ENCODE measurements at regions not wholly inside any gene's neighbourhood (a gene's known extent, or its start where the extent isn't known, plus 50 kb on each side); places are given as distances from the start of the nearest gene placed in this dataset.
"Not testable (repeated sequence)": the region's sequence is repeated elsewhere in the genome, so short reads cannot be mapped to it uniquely, and the experiment has no call there.

DNA sequence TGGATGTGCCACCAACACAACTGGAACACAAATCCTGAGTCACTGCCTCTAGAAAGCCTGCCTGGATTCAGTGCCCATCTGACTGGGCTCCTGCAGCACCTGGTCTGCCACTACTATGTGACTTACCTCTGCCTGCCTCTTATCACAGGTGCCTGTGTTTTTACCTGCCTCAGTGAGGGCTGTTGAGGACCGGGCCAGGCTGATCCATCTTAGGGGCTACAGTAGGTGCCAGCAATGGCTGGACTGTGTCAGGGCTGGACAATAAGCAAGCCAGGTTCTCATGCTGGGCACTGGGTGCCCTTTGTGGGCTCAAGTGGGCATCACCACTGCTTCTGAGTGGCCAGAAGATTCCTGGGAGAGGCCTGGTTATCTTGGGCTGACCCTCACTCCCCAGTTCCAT, 948.6 kb upstream of the TPTE start:
- DNase-seq = not testable (repeated sequence)

- not testable (repeated sequence) for DNase-seq
Measured at GRCh38 chr21:9573528-9573927, 947.9 kb upstream of the TPTE start.

DNA sequence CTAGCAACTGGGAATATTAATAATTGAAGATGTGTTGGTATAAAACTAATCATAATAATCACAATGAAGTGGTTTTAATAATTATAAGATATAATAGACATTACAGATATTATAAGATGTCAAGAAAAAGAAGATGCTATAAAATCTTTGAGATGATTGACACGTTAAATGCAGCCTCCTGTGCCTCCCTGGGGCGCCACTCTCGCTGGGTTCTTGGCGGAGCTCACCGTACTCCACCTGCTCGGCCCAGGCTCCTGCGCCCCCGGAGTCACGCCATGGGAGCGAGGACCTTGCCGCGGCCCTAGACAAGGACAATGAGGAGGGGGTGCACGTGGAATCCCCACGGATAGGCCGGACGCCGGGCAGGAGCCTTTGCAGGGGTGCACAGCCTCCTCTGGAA, 942.1 kb upstream of the TPTE start:
- DNase-seq = not testable (repeated sequence)

DNA sequence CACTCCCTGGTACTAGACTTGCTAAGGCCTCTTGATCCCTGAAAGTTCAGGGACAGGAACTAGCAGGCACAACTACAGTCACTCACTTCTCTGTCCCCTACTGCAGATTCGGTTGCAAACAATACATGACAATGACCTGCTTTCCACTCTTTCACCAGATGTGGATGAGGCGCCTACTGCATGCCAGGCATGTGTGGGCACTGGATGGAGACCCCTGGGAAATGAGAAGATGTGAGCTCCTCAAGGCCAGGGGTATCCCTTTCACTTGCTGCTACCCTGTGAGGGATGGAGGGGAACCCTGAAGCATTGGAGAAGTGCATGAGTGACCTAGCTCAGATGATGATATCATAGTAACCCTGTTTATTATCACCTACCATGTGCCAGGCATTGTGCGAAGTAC, 933.4 kb upstream of the TPTE start:
- not testable (repeated sequence) for DNase-seq

DNA sequence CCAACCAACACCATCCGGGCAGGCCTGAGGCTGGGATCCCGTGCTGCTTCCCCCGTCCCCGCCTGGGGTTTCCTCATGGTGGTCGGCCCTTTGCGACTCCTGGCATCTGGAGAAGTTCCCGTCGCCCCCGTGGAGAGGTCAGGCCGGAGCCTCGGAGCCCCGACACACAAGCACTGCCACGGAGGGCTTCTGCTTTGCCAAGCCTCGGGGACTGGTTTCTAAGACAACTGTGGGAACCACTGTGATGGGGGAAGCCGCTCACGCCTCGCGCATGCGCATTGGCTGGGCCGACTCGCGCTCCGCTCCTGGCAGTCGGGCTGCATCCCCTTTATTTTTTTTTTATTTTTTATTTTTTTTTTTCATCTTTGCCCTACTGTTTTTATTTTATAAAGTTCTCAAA, 928.8 kb upstream of the TPTE start:
- not testable (repeated sequence) for DNase-seq

- not testable (repeated sequence) for DNase-seq
Measured at GRCh38 chr21:9593646-9594045, 927.7 kb upstream of the TPTE start.

- DNase-seq = not testable (repeated sequence)
Measured at GRCh38 chr21:9614011-9614410, 907.4 kb upstream of the TPTE start.

GRCh38 chr21:9621121-9621793, 900.1 kb upstream of the TPTE start:
- DNase-seq = not testable (repeated sequence)

DNA sequence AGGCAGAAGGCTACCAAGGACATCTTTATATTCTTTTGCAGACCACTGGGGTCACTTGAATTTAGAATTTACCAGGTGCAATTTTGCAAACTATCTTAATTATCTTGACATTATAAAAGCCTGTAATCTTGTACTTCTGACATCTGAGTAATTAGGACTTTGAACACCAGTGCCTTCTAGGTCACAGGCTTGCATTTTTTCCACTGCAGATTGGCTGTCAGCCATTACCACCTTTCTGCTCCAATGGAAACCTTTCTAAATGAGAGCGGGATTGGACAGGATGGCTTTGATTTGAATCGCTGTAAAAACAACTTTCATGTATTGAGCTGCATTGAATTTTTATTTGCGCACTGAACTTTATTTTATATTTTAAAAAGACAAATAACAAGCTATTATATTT, 893.3 kb upstream of the TPTE start:
- DNase-seq = not testable (repeated sequence)

- not testable (repeated sequence) for DNase-seq
Measured at GRCh38 chr21:9647409-9647808, 874.0 kb upstream of the TPTE start.

GRCh38 chr21:9648331-9648730, 873.1 kb upstream of the TPTE start:
- DNase-seq = not testable (repeated sequence)

DNA sequence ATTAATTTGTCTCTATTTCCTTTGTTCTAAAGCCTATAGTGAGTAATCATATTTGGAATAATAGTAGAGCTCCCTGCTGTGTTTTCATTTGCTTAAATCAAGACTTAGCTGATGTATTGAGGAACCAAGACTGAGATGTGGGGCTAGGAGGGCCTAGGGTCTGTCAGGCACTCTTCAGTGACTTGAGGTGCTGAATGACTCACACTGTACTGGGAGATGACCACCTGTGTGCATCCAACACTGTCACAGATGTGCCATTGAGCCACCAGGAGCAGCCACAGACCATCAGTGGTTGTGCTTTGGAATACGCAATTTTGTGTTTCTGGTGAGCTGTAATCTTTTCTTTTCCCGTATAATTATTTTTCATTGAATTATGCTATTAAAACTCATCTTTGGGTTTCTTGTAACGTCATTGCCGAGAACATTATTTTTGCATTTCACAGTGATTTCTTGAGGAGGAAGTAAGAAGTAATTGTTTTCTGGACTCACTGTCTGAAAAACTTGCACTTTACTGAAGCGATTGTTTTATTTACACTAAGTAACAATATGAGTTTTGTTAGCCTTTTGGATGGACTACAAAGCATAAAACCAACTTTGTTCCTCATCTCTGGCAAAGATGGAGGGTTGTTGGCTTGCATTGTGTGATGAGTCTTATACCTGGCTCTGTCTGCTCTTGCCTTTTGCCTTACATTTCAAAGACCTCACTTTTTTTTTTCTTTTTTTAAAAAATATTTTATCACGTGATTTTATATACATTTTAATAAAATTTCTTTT, 872.2 kb upstream of the TPTE start:
- not testable (repeated sequence) for DNase-seq

- not testable (repeated sequence) for DNase-seq
Measured at GRCh38 chr21:9652819-9653218, 868.6 kb upstream of the TPTE start.

- not testable (repeated sequence) for DNase-seq
Measured at GRCh38 chr21:9655221-9655620, 866.2 kb upstream of the TPTE start.

DNA sequence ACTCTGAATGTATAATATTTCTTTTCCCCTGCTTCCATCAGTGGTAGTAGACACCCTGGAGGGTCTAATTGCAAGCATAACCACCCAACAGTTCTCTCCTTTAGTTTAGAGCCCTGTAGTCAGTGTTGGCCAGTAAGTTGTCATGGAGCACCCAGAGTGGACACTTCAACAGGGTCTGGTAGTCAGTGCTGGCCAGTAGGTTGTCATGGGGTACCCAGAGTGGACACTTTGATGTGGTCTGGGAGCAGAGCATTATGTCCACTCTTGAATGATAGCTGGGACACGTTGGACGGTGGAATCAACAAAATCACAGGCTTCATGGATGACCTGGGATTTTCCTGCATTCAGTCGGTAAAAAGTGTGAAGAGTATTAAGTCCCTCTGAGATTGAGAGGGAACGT, 864.9 kb upstream of the TPTE start:
- not testable (repeated sequence) for DNase-seq

GRCh38 chr21:9657779-9658178, 863.6 kb upstream of the TPTE start:
- DNase-seq = not testable (repeated sequence)

- not testable (repeated sequence) for DNase-seq
Measured at GRCh38 chr21:9659877-9660276, 861.5 kb upstream of the TPTE start.

DNA sequence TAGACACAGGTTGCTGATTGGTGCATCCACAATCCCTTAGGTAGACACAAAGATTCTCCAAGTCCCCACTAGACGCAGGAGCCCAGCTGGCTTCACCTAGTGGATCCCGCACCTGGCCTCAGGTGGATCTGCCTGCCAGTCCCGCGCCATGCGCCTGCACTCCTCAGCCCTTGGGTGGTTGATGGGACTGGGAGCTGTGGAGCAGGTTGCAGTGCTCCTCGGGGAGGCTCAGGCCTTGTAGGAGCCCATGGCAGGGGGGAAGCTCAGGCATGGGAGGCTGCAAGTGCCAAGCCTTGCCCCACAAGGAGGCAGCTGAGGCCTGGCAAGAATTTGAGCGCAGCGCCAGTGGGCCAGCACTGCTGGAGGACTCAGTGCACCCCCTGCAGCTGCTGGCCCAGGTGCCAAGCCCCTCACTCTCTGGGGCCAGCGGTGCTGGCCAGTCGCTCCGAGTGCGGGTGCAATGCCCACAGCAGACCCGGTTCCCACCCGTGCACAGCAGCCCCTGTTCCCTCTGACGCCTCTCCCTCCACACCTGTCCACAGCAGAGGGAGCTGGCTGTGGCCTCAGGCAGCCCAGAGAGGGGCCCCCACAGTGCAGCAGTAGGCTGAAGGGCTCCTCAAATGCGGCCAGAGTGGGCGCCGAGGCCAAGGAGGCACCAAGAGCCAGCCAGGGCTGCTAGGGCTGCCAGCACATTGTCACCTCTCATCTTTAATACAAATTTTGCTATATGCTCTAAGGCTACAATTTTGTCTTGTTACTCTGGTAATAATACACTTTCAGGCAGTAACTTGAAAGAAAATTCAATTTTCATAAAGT, 857.3 kb upstream of the TPTE start:
- DNase-seq = not testable (repeated sequence)

GRCh38 chr21:9675811-9676210, 845.6 kb upstream of the TPTE start:
- not testable (repeated sequence) for DNase-seq

- not testable (repeated sequence) for DNase-seq
Measured at GRCh38 chr21:9679029-9679428, 842.4 kb upstream of the TPTE start.

DNA sequence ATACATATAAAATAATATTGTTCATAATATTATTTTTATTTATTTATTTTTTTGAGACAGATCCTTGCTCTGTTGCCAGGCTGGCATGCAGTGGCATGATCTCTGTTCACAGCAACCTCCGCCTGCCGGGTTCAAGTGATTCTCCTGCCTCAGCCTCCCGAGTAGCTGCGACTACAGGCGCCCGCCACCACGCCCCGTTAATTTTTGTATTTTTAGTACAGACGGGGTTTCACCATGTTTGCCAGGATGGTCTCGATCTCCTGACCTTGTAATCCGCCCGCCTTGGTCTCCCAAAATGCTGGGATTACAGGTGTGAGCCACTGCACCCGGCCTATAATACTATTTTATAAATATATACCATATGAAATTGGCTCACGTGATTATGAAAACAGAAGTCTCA, 832.4 kb upstream of the TPTE start:
- not testable (repeated sequence) for DNase-seq

DNA sequence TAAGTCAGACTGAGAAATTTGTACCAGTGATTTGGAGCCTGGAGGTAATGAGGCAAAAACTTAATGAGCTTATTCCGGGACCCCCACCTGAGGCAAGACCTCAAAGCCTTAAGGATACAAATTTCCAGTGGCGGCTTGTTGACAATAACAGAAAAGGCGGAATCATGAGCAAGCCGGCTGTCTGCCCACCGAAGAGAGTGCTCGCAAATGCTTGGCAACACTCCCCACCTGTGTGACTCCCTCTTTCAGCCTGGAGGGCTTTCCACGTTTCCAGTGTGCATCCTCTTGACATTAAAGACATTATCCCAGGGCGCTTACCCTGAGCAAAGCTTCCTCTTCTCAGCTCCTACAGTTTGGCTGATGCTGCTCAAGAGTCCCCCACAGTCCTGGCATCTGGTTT, 830.4 kb upstream of the TPTE start:
- not testable (repeated sequence) for DNase-seq

DNA sequence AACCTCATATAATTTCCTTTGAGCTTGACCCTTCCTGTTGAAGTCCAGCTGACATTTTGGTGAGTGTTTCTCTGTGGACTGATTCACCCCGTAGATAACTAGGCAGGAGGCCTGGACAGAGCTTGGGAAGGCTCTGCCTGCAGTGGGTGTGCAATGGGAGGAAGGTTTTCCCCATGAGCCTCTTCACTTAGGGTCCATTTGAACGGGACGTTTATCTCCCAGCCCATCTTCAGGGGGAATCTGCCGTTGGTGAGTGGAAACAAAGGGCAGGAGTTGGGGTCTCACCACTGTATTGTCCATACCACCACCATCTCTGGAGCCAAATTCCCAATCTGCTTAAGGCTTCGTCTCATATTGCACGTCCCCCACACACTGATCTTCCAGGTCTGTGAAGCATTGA, 825.6 kb upstream of the TPTE start:
- not testable (repeated sequence) for DNase-seq

Data from NCI-H1694 (cell line).